ENCODE measurements at regions not wholly inside any gene's neighbourhood (a gene's known extent, or its start where the extent isn't known, plus 50 kb on each side); places are given as distances from the start of the nearest gene placed in this dataset.
A peak's percentile ranks its signal among the peaks of the same experiment; 100 is the strongest.

DNA sequence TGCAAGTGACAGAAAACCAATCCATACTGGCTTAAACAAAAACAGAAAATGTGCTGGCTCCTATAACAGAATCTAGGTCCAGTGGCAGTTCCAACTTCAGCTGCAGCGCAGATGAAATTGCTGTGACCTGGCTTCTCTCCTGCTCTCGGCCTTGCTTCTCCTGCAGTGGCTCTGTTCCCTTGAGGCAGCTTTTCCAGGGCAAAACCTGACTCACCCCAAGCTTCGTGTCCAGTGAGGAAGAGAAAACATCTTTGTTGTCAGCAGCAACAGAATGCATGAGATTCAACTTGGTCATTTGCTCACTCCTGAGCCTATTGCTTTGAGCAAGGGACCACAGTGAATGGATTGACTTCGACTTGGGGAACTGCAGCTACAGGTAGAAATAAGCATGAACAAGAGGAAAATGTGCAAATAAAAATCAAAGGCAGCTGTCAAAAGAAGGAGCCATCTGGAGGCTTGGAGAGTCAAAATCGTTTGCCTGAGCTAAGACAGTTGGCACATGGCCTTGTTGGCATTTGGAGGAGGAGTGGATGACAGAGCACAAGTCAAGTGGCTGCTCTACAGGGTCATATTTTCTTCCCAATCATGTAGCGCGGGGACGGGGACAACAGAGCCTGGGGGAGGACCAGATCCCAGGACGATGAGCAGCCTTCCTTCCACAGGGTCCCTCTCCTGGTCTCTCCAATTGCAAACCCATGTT, 523.4 kb downstream of the FGF9 start:
- no peak for DNase-seq

DNA sequence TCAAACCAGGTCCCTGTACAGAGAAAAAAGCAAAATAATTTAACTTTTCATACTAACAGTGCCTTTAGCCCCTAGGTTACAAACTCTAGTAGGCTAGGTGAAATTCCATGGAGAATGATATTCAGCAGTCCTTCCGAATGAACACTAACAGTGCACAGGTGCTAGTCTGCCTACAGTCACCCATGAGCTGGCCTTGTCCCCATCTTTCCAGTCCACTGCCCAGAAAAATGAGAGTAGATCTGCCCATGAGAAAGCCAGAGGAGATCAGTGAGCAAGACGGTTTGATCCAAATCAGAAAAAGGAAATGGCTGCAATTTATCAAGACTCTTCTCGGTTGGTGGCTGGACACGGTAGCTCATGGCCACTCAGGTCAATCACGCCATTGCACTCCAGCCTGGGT, 524.9 kb downstream of the FGF9 start:
- DNase-seq, result no peak

DNA sequence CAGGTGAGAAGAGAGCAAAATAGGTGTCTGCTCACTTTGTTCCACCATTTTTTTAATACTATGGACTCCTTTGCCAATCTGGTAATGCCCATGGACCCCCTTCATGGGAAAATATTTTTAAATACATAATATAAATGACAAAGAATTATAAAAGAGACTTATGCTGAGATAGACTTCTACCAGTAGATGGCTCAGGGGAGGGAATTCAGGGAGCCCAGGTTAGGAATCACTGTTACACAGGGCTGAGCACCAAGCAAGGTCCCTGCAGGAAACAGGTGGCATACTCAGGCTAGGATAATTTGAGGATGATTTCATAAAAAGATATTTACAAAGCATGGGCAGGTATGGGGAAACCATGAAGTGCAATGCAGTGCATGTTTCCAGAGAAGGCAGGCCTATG, 525.9 kb downstream of the FGF9 start:
- DNase-seq, result no peak

DNA sequence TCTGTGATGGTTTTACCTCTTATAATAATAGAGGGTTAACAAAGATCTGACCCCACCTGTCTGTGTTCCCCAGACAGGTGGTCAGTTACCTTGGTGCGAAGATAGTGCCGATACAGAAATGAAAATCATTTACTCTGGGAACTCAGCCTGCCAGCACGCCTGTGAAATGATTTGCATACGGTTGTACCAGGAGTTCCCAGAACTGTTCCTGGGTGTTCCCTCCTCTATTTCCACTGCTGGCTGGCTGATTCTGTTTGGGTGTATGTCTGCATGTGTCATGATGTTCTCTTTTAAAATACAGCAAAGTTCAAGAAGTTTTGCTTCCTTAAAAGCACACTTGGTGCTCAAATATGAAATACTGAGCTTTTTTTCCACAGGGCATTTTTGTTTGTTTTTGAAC, 527.1 kb downstream of the FGF9 start:
- no peak for DNase-seq

DNA sequence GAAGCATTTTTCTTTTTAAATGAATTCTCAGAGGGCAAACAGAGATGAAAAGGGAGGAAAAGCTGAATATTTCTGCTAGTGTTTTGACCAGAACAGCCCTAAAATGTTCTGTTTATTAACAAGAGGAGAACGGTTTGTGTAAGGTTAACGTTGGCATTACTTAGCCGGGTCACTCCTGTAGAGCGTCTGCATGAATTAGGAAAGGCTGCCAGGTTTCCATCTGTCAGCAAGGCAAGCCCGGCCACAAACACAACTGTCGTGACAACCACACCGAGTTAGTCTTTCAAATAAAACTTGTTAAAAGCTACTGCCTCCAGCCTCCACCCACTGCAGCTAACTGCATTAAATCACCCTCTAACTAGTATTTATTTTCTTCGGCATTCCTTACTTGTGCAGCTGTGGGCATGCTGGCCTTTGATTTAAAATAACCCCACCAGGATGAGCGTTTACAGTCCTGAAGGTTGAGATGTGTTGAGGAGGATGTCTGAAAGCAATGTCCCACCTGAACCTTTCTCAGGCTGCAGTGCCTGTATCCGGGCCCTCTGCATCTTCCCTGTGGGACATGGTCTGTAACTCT, 527.9 kb downstream of the FGF9 start:
- no peak for DNase-seq

DNA sequence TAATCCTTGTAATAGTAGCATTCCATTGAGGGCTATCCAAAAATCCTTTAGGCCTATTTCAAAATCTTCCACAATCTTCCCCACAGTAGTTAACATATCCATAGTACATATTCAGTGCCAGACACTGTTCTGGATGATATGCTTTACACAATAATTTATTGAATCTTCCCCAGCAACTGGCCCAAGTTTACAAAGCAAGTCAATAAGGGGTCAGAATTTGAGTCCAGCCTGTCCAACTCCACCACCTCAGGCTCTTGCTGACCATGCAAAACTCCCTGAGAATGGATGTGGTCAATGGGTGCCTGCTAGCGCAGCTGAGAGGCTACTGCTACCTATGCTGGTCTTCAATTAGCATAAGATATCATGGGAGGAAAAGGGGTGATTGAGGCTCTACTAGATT, 529.6 kb downstream of the FGF9 start:
- DNase-seq, result no peak

DNA sequence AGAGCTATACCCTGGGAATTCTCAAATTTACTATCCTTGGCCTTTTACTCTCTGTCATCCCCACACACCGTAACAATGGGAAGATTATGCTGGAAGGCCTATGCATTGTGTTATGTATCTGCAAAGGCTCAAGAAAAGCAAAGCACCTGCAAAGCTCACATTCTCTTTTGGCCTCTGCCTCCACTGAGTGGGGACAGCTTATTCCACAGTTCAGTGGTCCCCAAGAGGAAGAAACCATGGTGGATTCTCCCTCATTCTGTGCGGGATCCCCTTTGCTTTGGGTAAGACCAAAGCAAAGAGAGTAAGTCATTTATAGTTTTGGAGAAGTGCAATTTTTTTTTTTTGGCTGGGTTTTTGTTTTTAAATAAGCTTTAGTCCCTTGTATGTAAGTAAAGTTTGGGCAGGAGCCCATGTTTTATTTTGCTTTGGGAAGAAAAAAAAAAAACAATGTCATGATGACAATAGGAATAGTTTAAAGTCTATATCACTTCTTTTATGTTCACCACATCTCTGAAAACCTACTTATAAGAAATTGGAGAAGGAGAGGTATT, 530.6 kb downstream of the FGF9 start:
- DNase-seq, result no peak

DNA sequence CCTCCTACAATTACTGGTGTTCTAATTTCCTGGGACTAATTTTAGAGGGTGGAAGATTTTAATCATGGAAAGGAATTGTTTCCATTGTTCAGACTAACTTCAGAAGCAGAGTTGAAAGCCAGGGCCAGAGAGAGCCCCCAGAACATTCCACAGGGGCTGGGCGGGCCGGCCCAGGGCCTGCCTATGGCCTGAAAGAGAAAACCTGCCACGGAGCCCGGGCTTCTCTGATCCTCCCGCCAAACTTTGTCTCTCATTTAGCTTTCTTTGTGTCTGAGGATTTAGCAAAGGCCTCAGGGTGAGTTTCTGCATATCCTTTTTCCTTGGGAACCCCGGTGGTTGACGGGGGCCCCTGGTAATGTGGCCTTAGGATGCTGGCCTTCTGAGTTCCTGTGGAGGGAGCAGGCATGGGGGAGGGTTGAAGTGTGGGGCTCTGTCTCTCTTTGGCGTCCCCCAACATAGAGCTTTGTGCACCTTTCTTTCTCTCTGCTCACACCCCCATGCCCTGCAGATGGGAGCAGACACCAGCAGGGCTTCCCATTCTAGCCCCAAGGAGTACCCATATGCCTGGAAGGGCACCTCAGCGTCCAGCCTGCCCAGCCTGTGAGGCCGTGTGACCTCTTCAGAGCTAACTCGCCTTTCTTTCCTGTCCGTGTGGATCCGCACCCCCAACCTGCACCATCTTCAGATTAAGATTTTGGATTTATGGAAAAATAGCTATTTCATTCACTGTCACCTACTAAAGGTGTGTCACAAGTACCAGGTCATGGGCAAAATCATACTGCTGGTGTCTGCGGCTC, 539.5 kb downstream of the FGF9 start:
- DNase-seq, result no peak

DNA sequence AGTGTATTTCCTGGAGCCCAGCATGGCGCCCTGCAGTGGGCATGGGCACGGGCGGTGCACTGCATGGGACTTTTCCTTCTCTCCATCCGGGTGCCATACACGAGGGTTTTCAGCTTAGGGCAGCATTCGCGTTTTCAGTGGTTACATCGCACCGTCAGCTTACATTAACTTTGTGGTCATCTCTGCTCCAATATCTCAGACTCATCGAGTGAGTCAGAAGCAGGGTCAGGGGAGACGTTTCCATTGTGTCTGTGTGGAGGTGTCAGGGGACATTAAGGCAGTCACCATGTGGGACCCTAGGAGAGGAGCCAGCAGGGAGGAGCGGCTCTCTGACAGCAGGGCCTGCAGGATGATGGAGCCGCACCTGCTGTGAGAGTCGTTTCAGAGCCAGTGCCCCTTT, 541.0 kb downstream of the FGF9 start:
- DNase-seq, result no peak

DNA sequence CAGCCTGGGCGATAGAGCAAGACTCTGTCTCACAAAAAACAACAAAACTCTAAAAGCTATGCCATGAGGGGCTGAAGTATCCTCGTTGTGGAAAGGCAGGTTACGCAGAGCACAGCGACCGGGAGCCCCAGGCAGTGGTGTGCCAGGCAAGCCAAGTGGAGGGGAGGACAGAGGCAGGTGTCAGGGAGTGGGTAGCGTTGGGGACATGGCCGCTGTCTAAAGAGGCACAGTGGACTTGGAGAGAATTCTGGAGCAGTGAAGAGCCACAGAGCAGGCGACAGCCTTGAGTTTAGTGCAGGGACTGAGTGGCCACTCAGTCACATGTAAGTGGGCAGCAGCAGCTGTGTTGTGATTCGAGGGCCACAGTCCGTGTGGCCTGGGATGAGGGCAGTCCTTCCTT, 541.7 kb downstream of the FGF9 start:
- no peak for DNase-seq

DNA sequence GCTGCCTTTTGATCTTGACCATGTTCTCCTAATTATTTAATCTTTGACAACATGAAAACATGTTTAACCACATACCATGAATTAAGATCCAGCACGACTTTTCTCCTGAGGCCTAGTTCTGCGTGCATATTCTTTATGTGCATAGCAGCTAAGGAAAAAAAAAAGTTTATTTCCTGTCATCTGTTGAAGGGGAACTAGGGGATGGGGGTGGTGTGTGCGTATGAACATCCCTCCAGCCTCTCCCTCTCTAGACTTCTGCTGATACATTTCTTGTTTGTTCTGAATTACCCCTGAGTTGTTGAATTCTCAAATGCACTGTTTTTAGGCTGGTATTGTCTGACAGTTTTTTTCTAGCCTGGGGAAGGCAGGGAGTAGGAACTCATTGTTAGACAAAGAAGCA, 543.3 kb downstream of the FGF9 start:
- peak; percentile 19 to 47 (median 36) for DNase-seq

DNA sequence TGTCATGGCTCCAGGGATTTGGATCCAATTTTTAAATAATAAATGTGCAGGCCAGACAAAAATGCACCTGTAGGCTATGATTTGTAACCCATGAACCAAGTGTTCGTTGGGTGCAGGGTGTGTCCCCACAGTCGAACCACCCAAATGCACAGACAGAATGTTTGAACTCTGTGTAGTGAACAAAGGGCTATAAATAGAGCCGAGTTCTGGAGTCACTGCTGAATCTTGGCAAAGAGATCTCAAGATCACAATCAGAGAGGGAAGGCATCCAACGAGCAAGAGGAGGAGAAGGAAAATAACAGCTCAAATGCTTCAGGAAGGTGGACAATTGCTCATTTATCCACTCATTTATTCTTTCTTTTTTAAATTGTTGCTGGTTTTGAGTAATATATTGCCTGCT, 547.9 kb downstream of the FGF9 start:
- no peak for DNase-seq

DNA sequence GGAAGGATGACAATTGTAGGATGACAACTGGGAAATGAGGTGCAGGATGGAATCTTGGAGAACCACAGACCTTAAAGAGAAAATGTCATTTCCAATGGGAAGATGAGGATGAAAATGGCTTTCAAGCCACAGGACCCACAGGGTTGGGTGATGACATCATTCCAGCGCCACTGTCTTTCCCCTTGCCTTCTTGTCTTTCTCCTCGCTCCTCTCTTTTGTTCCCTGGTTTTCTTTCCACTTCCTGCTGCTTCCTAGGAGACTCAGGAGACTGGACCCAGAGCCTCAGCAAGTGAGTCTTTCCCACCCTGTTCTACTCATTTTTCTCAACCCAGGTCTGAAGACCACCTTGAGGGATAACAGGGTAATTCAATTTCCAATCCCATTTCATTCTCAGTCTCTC, 548.8 kb downstream of the FGF9 start:
- no peak for DNase-seq

DNA sequence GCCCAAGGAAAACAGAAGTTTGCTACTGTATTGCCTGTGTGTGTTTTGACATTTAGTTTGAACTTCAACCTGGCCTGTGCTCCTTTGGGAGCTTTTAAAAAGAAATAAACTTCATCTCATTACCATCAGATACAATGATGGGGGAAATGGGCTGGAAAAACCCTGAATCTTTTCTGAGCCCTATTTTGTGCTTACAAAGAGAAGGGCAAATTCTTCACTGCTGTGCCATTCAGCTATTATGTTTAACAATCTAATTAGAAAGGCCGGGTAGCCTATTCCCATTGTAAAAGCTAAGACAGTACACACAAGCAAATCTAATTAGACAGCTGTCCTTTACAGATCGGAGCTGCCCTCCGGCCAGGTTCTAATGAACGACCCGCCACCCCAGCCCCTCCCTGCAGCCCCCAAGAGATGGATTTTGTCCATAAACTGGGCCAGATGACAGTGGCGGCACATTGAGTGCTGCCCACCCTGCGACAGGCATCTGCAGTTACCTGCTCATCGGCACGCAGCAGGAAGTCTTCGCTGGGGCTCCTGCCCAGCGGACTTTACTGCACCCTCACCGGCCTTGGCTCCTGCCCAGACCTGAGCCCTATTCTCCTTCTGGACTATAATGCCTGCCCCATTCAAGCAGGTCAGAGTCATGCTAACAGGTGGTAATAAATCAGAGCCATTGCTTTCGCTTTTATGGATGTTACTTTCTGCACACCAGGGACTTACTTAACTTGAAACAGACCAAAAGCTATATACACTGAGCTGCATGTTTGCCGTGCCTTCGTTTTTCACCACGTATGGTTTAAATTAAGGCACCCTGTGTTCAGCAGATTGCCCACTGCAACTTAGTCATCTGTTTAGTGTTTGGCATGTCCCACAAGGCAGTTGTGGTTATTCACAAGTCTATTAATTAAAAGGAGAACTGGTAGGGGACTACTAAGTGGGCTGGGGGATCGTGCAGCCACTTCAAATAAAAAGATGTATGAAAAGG, 549.6 kb downstream of the FGF9 start:
- no peak for DNase-seq

DNA sequence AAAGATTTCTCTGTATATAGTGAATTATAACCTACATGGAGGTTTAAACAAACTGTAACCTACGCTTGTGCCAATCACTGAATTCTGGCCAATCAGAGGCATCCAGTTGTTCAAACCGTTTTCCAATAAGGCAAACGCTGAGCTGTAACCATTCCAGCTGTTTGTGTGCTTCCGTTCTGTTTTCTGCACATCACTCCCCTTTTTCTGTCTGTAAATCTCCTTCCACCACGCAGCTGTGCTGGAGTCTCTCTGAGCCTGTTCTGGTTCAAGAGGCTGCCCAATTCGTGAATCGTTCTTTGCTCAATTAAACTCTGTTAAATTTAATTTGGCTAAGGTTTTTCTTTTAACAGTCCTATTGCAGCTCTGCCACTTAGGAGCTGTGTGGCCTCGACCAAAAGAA, 552.5 kb downstream of the FGF9 start:
- DNase-seq, result no peak

DNA sequence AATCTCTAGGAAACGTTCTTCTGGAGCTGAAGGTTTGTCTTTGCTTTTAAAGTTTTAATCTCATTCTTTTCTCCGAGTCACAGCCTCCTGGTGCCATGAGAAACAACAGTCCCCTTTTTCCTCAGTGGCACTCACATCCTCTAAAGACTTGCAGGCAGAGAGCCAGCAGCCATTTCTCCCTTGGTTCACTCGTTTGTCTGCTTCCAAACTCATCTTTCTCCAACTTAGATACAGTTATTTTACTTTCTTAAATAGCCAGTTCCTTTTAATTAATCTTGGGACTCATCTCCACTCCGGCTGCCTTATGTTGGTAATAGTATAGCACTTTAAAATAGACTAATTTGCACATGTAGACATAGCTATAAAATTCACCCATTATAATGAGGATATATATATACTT, 555.2 kb downstream of the FGF9 start:
- no peak for DNase-seq

DNA sequence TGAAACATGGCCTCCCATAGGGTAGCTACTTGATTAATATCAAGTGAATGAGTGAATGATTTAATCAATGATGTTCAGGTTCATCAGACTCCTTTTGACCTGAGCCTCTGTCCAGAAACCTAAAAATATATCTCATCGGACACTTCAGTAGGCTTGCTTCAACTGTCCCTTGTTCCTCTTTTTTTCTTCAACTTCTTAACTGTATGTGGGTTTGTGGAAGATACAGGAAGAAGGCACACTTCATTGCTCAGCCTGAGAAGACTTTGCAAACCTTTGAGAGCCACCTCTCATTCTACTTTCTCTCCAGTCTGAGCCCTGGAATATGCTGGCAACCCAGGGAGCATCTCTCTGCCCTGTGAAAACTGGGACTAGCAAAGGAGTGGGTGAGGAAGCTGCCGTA, 557.0 kb downstream of the FGF9 start:
- peak in 3 of 4 experiments; percentile 4 to 33 (median 13) for DNase-seq

DNA sequence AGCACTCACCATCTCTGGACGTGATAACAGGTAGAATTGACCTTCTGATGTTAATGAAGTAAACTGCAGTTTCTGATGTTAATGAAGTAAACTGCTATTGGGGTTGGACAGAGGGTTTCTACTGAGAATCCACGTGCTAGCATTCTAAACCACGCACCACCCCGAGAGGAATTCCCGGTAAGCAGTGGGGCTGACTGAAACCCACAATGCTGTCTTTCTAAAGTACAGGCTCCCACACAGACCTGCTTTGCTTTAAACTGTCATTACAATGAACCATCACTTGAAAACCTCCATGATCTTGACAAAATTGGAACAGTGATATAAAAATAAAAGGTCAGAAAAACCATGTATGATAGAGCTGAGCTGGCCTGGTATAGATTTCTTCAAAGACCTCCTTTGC, 559.0 kb downstream of the FGF9 start:
- no peak for DNase-seq

DNA sequence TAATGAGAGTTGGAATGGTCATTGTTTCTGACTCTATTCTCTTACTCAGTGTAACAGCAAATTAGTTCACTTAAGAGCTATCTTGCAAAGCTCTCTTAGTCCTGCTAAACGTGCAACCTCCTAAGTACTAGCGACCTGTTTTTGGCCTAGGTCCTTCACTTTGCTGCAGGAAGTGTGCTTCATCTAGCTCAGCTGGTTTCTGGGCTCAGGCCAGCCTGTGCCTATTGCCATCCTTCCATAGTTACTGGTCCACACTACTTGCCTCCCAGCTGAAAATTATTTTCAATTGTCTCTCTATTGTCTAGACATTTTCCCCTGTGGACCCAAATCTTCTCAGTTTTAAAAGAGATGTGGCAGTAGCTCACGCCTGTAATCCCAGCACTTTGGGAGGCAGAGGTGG, 561.3 kb downstream of the FGF9 start:
- no peak for DNase-seq

DNA sequence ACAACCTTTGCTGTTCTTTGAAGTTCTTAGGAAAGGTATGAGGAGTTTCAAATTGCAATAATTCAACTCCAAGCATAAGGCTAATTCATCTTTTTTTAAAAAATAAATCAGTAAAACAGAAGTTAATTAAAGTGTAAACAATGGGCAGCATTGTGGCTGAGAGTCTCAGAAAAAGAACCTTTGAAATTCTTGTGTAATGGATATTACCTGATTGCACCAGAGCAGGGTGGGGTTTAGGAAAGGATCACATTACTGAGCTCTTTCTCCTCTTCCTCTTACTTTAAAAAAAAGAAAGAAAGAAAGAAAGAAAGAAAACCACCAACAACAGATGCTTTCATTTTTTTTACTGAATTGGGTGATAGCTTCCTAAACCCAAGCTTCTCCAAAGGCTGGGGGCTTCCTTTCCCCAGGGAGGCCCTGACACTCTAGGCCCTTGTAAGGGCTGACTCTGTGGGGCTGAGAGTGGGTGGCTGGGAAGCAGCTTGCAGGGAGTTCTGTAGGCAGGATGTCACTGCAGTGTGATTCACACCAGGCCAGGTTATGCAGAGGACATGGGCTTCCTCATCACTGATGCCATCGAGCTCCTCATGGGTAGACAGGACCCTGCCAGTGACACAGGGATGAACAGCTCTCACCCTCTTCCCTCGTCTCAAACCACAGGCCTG, 564.5 kb downstream of the FGF9 start:
- DNase-seq, result peak; percentile 3 to 49 (median 42)

DNA sequence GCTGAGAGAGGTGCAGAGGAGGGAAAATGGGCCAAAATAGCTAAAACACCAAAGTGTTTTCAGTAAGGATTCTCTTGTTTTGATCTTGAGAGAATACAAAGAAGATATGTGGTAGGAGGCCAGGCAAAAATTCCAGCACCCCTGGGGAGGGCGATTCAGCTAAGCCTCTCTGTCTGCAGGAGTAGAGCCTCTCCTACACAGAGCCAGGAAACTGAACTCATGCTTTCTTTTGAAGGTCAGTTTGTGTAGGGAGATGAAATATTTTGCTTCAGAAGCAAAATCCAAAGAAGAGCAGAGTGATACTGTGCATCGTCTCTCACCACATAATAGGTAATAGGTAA, 565.0 kb downstream of the FGF9 start:
- no peak for DNase-seq

DNA sequence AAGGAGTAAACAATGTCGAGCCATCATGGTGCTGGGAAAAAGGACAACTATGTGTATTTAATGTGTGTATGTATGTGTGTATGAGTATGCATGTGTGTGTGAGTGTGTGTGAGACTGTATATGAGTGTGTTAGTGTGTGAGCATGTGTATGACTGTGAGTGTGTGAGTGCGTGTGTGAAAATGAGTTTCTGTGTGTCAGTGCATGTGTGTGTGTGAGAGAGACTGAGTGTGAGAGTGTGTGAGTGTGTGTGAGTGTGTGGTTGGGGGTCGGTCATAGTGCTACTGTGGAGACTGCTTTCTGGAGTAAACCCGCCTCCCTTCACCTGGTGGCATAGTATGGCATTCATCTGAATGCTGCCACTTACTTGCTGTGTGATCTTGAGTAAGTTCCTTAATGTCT, 567.4 kb downstream of the FGF9 start:
- no peak for DNase-seq
